ENCODE measurements at regions not wholly inside any gene's neighbourhood (a gene's known extent, or its start where the extent isn't known, plus 50 kb on each side); places are given as distances from the start of the nearest gene placed in this dataset.

GRCh38 chr2:144082327-144082726 is 437.6 kb downstream of the ZEB2 start:
- no peak for DNase-seq (ENCODE audit: low read depth)
- TF ChIP-seq POLR2A (IDR thresholded peaks at IDR 0.05; ENCODE audit: extremely low read depth, insufficient read length) (no peak), MYC (IDR thresholded peaks at IDR 0.05; ENCODE audit: low read depth, low read length) (no peak), MAX (IDR thresholded peaks at IDR 0.05; ENCODE audit: low read depth, low read length) (no peak), CTCF (IDR thresholded peaks at IDR 0.05; ENCODE audit: low read depth, low read length) (no peak)
- H3K4me3 ChIP-seq (ENCODE audit: low read depth, low read length) = no peak overlapping the region

- no peak for DNase-seq (ENCODE audit: low read depth)
- TF ChIP-seq MAX (IDR thresholded peaks at IDR 0.05; ENCODE audit: low read depth, low read length) (no peak), CTCF (IDR thresholded peaks at IDR 0.05; ENCODE audit: low read depth, low read length) (no peak), MYC (IDR thresholded peaks at IDR 0.05; ENCODE audit: low read depth, low read length) (no peak), POLR2A (IDR thresholded peaks at IDR 0.05; ENCODE audit: extremely low read depth, insufficient read length) (no peak)
- no peak overlapping the region for H3K4me3 ChIP-seq (ENCODE audit: low read depth, low read length)
Observed at GRCh38 chr2:144081272-144081671, 438.6 kb downstream of the ZEB2 start.

- H3K4me3 ChIP-seq (ENCODE audit: low read depth, low read length) = no peak overlapping the region
- no peak for DNase-seq (ENCODE audit: low read depth)
- no peak for TF ChIP-seq CTCF (IDR thresholded peaks at IDR 0.05; ENCODE audit: low read depth, low read length)
- TF ChIP-seq MAX (IDR thresholded peaks at IDR 0.05; ENCODE audit: low read depth, low read length) = no peak
- no peak for TF ChIP-seq MYC (IDR thresholded peaks at IDR 0.05; ENCODE audit: low read depth, low read length)
- TF ChIP-seq POLR2A (IDR thresholded peaks at IDR 0.05; ENCODE audit: extremely low read depth, insufficient read length) = no peak
Observed at GRCh38 chr2:144079803-144080202, 440.1 kb downstream of the ZEB2 start.

GRCh38 chr2:144078802-144079724 is 440.9 kb downstream of the ZEB2 start:
- TF ChIP-seq POLR2A (IDR thresholded peaks at IDR 0.05; ENCODE audit: extremely low read depth, insufficient read length) (no peak), CTCF (IDR thresholded peaks at IDR 0.05; ENCODE audit: low read depth, low read length) (no peak), MAX (IDR thresholded peaks at IDR 0.05; ENCODE audit: low read depth, low read length) (no peak), MYC (IDR thresholded peaks at IDR 0.05; ENCODE audit: low read depth, low read length) (no peak)
- H3K4me3 ChIP-seq (ENCODE audit: low read depth, low read length) = no peak overlapping the region
- no peak for DNase-seq (ENCODE audit: low read depth)

GRCh38 chr2:144078106-144078505 is 441.8 kb downstream of the ZEB2 start:
- DNase-seq (ENCODE audit: low read depth) = no peak
- no peak overlapping the region for H3K4me3 ChIP-seq (ENCODE audit: low read depth, low read length)
- TF ChIP-seq POLR2A (IDR thresholded peaks at IDR 0.05; ENCODE audit: extremely low read depth, insufficient read length) (no peak), CTCF (IDR thresholded peaks at IDR 0.05; ENCODE audit: low read depth, low read length) (no peak), MYC (IDR thresholded peaks at IDR 0.05; ENCODE audit: low read depth, low read length) (no peak), MAX (IDR thresholded peaks at IDR 0.05; ENCODE audit: low read depth, low read length) (no peak)
